Ascending aorta (tissue), 2 donors: ENCODE measurements at regions not wholly inside any gene's neighbourhood (a gene's known extent, or its start where the extent isn't known, plus 50 kb on each side); places are given as distances from the start of the nearest gene placed in this dataset.
"Not testable (repeated sequence)": the region's sequence is repeated elsewhere in the genome, so short reads cannot be mapped to it uniquely, and the experiment has no call there.

Experiments used
- DNase-seq, 2 donors: peaks; one replicate each; pipeline ENCODE4 v3.0.0-alpha.2; 2019; ENCODE audit warnings: low spot score in 2 of 2
- H3K27ac ChIP-seq, 2 donors: fragments of 200-600 bp; sonication (generic); one replicate each; pipeline ENCODE4 v1.5.1; 2016 to 2017; ENCODE audit warnings: mild to moderate bottlenecking in 1 of 2
- H3K27me3 ChIP-seq: fragments of 200-600 bp; sonication (generic); one replicate; pipeline ENCODE4 v1.5.1; 2017
- H3K36me3 ChIP-seq, 2 donors: fragments of 200-600 bp; sonication (generic); one replicate each; pipeline ENCODE4 v1.5.1; 2016
- H3K4me1 ChIP-seq, 2 donors: fragments of 200-600 bp; sonication (generic); one replicate each; pipeline ENCODE4 v1.5.1; 2016 to 2017; ENCODE audit warnings: mild to moderate bottlenecking in 1 of 2
- H3K4me3 ChIP-seq, 2 donors: fragments of 200-600 bp; sonication (generic); one replicate each; pipeline ENCODE4 v1.5.1; 2016 to 2017; ENCODE audit warnings: mild to moderate bottlenecking in 1 of 2
- H3K9me3 ChIP-seq, 2 donors: fragments of 200-600 bp; sonication (generic); one replicate each; pipeline ENCODE4 v1.5.1; 2016
- intact Hi-C: fragments of 100-400 bp; cut with DNase I; formaldehyde crosslinking; loops from one replicate; pipeline ENCODE4 v1.15.1; 2023
- TF ChIP-seq, protein P1 (sequence below), 3 experiments: fragments of 200-600 bp in 2 of 3; fragments of 450-650 bp in 1 of 3; sonication (generic) in 2 of 3; IDR thresholded peaks; one replicate each; pipeline ENCODE4 v1.5.1; 2016 to 2019; ENCODE audit warnings: antibody characterized with exemption in 3 of 3, mild to moderate bottlenecking in 1 of 3, moderate library complexity in 1 of 3

DNA sequence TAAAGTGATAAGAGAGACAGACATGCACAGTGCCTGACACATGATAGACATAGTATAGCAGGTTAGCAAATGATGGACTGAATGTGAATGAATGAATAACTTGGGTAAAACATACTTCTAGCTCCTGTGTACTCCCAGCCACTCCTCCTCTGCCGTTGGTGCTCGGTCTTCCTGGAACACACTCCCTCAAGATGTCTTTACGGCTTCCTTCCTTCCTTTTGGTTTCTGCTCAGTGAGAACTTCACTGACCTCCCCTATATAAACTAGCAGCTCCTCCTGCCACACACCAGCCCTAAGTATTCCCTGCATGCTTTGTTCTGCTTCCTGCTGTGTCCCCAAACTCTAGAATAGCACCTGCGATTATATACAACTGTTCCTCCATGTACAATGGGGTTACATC lies 50.2 kb downstream of the RAD54L2 start:
- Histone ChIP-seq H3K27me3 (no peaks in the 10 kb centered on the region), H3K36me3 (peaks cover 0 to 21% of the 10 kb centered on the region in 2 donors), H3K27ac (no peak overlapping the region), H3K9me3 (no peaks in the 10 kb centered on the region), H3K4me1 (no peaks in the 10 kb centered on the region), H3K4me3 (no peak overlapping the region)
- TF ChIP-seq, protein P1, sequence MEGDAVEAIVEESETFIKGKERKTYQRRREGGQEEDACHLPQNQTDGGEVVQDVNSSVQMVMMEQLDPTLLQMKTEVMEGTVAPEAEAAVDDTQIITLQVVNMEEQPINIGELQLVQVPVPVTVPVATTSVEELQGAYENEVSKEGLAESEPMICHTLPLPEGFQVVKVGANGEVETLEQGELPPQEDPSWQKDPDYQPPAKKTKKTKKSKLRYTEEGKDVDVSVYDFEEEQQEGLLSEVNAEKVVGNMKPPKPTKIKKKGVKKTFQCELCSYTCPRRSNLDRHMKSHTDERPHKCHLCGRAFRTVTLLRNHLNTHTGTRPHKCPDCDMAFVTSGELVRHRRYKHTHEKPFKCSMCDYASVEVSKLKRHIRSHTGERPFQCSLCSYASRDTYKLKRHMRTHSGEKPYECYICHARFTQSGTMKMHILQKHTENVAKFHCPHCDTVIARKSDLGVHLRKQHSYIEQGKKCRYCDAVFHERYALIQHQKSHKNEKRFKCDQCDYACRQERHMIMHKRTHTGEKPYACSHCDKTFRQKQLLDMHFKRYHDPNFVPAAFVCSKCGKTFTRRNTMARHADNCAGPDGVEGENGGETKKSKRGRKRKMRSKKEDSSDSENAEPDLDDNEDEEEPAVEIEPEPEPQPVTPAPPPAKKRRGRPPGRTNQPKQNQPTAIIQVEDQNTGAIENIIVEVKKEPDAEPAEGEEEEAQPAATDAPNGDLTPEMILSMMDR (IDR thresholded peaks at IDR 0.05) = no peak
- no peak for DNase-seq
- intact Hi-C loops = no loop called here

DNA sequence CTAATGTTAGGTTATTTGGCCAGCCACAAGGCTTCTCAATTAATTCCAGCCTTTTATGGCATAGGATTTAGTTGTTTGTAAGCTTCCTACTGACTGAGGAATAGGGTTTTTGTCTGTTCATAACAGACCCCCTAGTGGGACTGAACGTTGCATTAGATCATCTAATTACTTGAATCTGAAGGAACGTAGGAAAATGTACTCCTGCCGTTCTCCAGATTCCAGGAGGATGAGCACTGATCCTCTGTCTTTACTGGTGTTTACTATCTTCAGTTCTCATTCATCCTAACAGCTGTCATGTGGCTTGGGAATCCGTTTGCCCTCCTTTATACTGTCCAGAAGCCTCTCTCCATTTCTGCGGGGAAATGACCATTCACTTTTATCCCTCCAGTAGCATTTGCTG lies 52.7 kb downstream of the RAD54L2 start:
- DNase-seq = no peak
- Histone ChIP-seq H3K4me1 (no peaks in the 10 kb centered on the region), H3K9me3 (no peaks in the 10 kb centered on the region), H3K27me3 (no peaks in the 10 kb centered on the region), H3K27ac (no peak overlapping the region), H3K36me3 (peaks cover 4 to 14% of the 10 kb centered on the region in 2 donors), H3K4me3 (no peak overlapping the region)
- intact Hi-C loops = no loop called here
- TF ChIP-seq, protein P1 (IDR thresholded peaks at IDR 0.05) = no peak

DNA sequence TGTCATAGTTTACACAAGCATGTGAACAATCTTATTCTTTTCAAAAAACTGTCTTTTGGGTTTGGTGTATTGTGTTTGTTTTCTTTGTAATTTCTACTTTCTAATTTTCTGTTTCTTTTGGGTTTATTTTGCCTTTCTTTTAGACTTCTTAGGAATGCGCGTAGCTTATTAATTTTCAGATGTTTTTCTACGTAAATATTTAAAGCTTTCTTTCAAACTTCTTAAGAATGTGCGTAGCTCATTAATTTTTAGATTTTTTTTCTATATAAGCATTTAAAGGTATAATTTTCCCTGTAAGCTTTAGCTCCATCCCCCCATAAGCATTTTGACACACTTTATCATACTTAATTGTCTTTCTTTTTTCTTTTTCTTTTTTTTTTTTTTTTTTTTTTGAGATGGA lies 55.2 kb downstream of the RAD54L2 start:
- peaks cover 4 to 14% of the 10 kb centered on the region in 2 donors for H3K36me3 ChIP-seq

DNA sequence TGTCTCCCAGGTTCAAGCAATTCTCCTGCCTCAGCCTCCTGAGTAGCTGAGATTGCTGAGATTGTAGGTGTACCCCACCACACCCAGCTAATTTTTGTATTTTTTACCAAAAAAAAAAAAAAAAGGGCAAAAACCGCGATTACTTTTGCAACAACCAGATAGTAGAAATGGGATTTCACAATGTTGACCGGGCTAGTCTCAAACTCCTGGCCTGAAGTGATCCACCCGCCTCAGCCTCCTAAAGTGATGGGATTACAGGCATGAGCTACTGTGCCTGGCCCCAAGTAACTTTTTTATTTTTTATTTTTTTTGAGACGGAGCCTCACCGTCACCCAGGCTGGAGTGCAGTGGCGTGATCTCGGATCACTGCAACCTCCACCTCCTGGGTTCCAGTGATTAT lies 61.1 kb downstream of the RAD54L2 start:
- H3K36me3 ChIP-seq, DNase-seq, H3K4me1 ChIP-seq, intact Hi-C loops, H3K9me3 ChIP-seq, H3K4me3 ChIP-seq, H3K27me3 ChIP-seq, H3K27ac ChIP-seq: not testable (repeated sequence)

More for the DNA sequence above, 55.2 kb downstream of the RAD54L2 start:
- intact Hi-C loops = no loop called here
- Histone ChIP-seq H3K27ac (no peak overlapping the region), H3K27me3 (no peaks in the 10 kb centered on the region), H3K9me3 (no peaks in the 10 kb centered on the region), H3K4me3 (no peak overlapping the region), H3K4me1 (no peaks in the 10 kb centered on the region)
- no peak for DNase-seq
- TF ChIP-seq, protein P1 (IDR thresholded peaks at IDR 0.05) = no peak

DNA sequence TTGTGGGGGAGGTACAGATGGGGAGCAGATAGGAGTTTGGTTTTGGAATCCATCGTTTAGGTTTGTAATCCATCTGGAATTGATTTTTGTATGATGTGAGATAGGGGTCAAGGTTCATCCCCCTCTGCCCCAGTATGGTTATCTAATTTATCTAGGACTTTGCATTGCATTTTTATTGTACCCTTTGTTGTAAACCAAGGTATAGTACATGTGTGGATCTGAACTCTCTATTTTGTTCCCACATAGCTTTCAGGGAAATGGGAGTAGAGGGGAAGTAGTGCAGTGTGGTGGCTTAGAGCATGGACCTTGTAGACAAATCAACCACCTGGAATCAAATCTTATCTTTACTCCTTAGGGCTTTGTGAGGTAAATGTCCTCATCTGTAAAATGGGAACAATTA lies 65.7 kb downstream of the RAD54L2 start:
- H3K27me3 ChIP-seq = no peaks in the 10 kb centered on the region
- TF ChIP-seq, protein P1 (IDR thresholded peaks at IDR 0.05) = no peak
- intact Hi-C loops = no loop called here

DNA sequence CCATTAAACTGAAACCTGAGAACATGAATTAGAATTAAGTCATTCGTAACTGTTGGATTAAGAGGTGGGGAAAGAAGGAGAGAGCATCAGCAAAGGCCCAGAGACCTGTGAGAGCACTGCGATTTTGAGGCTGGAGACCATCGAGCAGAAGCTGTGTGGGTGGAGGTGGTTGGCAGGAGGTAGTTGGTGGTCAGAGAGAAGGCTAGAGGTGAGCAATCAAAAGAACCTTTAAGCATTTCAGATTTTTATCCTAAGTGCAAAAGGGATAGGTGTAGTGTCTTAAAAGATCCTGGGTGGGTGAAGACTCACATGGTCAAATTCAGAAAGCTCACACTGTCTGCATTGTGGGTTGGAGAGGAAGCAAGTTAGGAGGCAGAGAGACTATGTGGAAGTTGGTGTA lies 65.1 kb upstream of the TEX264 start:
- Histone ChIP-seq H3K9me3 (no peaks in the 10 kb centered on the region), H3K36me3 (peaks cover 0 to 5% of the 10 kb centered on the region in 2 donors), H3K27me3 (no peaks in the 10 kb centered on the region), H3K4me1 (peaks cover 0 to 2% of the 10 kb centered on the region in 2 donors), H3K27ac (no peak overlapping the region), H3K4me3 (no peak overlapping the region)
- no peak for DNase-seq
- intact Hi-C loops = no loop called here
- TF ChIP-seq, protein P1 (IDR thresholded peaks at IDR 0.05) = no peak

More for the DNA sequence above, 65.7 kb downstream of the RAD54L2 start:
- H3K27ac ChIP-seq = no peak overlapping the region
- H3K36me3 ChIP-seq = peaks cover 0 to 5% of the 10 kb centered on the region in 2 donors
- no peaks in the 10 kb centered on the region for H3K4me1 ChIP-seq
- no peaks in the 10 kb centered on the region for H3K9me3 ChIP-seq
- DNase-seq = no peak
- H3K4me3 ChIP-seq = no peak overlapping the region

DNA sequence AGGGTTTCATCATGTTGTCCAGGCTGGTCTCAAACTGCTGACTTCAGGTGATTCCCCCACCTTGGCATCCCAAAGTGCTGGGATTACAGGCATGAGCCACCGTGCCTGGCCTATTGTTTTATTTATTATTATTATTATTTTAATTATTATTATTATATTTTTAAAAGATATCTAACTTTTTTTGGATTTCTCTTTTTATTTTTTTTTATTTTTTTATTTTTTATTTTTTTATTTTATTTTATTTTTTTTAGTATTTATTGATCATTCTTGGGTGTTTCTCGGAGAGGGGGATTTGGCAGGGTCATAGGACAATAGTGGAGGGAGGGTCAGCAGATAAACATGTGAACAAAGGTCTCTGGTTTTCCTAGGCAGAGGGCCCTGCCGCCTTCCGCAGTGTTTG lies 64.2 kb upstream of the TEX264 start:
- H3K4me3 ChIP-seq, H3K4me1 ChIP-seq, H3K27ac ChIP-seq, DNase-seq, intact Hi-C loops, H3K27me3 ChIP-seq, H3K36me3 ChIP-seq, H3K9me3 ChIP-seq: not testable (repeated sequence)

DNA sequence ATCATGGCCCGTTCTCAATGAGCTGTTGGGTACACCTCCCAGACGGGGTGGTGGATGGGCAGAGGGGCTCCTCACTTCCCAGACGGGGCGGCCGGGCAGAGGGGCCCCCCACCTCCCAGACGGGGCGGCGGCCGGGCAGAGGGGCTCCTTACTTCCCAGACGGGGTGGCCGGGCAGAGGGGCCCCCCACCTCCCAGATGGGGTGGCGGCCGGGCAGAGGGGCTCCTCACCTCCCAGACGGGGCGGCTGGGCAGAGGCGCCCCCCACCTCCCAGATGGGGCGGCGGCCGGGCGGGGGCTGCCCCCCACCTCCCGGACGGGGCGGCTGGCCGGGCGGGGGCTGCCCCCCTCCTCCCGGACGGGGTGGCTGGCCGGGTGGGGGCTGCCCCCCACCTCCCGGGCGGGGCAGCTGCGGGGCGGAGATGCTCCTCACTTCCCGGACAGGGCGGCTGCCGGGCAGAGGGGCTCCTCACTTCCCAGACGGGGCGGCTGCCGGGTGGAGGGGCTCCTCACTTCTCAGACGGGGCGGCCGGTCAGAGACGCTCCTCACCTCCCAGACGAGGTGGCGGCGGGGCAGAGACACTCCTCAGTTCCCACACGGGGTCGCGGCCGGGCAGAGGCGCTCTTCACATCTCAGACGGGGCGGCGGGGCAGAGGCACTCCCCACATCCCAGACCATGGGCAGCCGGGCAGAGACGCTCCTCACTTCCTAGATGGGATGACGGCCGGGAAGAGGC lies 63.3 kb upstream of the TEX264 start:
- H3K36me3 ChIP-seq, H3K4me1 ChIP-seq, H3K4me3 ChIP-seq, DNase-seq, H3K27ac ChIP-seq, intact Hi-C loops, H3K27me3 ChIP-seq, H3K9me3 ChIP-seq: not testable (repeated sequence)
